ENCODE measurements at regions not wholly inside any gene's neighbourhood (a gene's known extent, or its start where the extent isn't known, plus 50 kb on each side); places are given as distances from the start of the nearest gene placed in this dataset.

GRCh38 chr2:14978845-14979244, 346.3 kb downstream of the LRATD1 start:
- Histone ChIP-seq H3K4me1 (ENCODE audit: control insufficient read depth in 5 of 5, insufficient read depth in 5 of 5, low read length in 5 of 5) (peaks cover 0 to 29% (median 0%) of the 10 kb centered on the region in 5 donors), H3K9me3 (ENCODE audit: control insufficient read depth in 4 of 4, insufficient read depth in 3 of 4, low read length in 3 of 4) (peaks cover 0 to 2% (median 0%) of the 10 kb centered on the region in 4 donors), H3K27me3 (ENCODE audit: control insufficient read depth in 3 of 3, insufficient read depth in 3 of 3, low read length in 2 of 3) (peaks cover 0 to 3% (median 0%) of the 10 kb centered on the region in 3 donors), H3K4me3 (no peak overlapping the region), H3K36me3 (ENCODE audit: control insufficient read depth in 4 of 4, insufficient read depth in 4 of 4, low read length in 4 of 4) (no peaks in the 10 kb centered on the region), H3K27ac (ENCODE audit: low read depth in 1 of 2, low read length in 1 of 2) (no peak overlapping the region), H3K9ac (ENCODE audit: insufficient read depth in 1 of 2, low read length in 2 of 2) (no peak overlapping the region)
- WGBS, 2 donors, result 80 to 92% methylated on average over 2 of the region's 2 CpGs
- DNase-seq (no peak), ATAC-seq (ENCODE audit: insufficient read depth, low FRiP score) (no peak)
- TF ChIP-seq, protein P1, sequence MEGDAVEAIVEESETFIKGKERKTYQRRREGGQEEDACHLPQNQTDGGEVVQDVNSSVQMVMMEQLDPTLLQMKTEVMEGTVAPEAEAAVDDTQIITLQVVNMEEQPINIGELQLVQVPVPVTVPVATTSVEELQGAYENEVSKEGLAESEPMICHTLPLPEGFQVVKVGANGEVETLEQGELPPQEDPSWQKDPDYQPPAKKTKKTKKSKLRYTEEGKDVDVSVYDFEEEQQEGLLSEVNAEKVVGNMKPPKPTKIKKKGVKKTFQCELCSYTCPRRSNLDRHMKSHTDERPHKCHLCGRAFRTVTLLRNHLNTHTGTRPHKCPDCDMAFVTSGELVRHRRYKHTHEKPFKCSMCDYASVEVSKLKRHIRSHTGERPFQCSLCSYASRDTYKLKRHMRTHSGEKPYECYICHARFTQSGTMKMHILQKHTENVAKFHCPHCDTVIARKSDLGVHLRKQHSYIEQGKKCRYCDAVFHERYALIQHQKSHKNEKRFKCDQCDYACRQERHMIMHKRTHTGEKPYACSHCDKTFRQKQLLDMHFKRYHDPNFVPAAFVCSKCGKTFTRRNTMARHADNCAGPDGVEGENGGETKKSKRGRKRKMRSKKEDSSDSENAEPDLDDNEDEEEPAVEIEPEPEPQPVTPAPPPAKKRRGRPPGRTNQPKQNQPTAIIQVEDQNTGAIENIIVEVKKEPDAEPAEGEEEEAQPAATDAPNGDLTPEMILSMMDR (IDR thresholded peaks at IDR 0.05; ENCODE audit: control extremely low read depth, extremely low read depth), result no peak

- no peak overlapping the region for H3K27ac ChIP-seq (ENCODE audit: low read depth in 1 of 2, low read length in 1 of 2)
- no peak overlapping the region for H3K4me3 ChIP-seq
- ATAC-seq (ENCODE audit: insufficient read depth, low FRiP score), result no peak
- peaks cover 0 to 4% (median 0%) of the 10 kb centered on the region in 4 donors for H3K9me3 ChIP-seq (ENCODE audit: control insufficient read depth in 4 of 4, insufficient read depth in 3 of 4, low read length in 3 of 4)
- DNase-seq, result no peak
- WGBS, 2 donors, result 74 to 77% methylated on average over 4 of the region's 4 CpGs
- no peaks in the 10 kb centered on the region for H3K36me3 ChIP-seq (ENCODE audit: control insufficient read depth in 4 of 4, insufficient read depth in 4 of 4, low read length in 4 of 4)
- peaks cover 0 to 12% (median 0%) of the 10 kb centered on the region in 5 donors for H3K4me1 ChIP-seq (ENCODE audit: control insufficient read depth in 5 of 5, insufficient read depth in 5 of 5, low read length in 5 of 5)
- H3K27me3 ChIP-seq (ENCODE audit: control insufficient read depth in 3 of 3, insufficient read depth in 3 of 3, low read length in 2 of 3), result peaks cover 0 to 3% (median 0%) of the 10 kb centered on the region in 3 donors
- H3K9ac ChIP-seq (ENCODE audit: insufficient read depth in 1 of 2, low read length in 2 of 2), result no peak overlapping the region
- TF ChIP-seq, protein P1 (IDR thresholded peaks at IDR 0.05; ENCODE audit: control extremely low read depth, extremely low read depth), result no peak
Measured at GRCh38 chr2:14982790-14983189, 350.3 kb downstream of the LRATD1 start.

DNA sequence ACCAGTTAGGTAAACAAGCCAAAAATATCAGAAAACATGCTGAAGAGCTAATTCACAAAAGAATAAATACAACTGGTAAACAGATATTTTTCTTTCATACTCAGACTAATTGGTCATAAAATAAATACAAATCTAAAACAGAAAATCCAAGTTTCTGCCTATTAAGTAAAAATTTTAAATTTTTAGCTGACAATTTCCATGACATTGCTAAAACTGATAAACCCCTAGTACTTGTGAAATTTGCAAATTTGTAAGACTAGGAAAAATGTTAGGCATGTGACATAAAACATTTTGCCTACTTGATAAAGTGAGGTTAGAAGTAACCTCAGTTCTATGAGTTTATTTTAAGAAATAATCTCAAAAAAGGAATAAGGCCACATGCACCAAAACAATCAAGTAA, 356.1 kb downstream of the LRATD1 start:
- H3K36me3 ChIP-seq (ENCODE audit: control insufficient read depth in 4 of 4, insufficient read depth in 4 of 4, low read length in 4 of 4), result no peaks in the 10 kb centered on the region
- ATAC-seq (ENCODE audit: insufficient read depth, low FRiP score), result no peak

More for the DNA sequence above, 356.1 kb downstream of the LRATD1 start:
- Histone ChIP-seq H3K4me1 (ENCODE audit: control insufficient read depth in 5 of 5, insufficient read depth in 5 of 5, low read length in 5 of 5) (no peaks in the 10 kb centered on the region), H3K27me3 (ENCODE audit: control insufficient read depth in 3 of 3, insufficient read depth in 3 of 3, low read length in 2 of 3) (no peaks in the 10 kb centered on the region), H3K9me3 (ENCODE audit: control insufficient read depth in 4 of 4, insufficient read depth in 3 of 4, low read length in 3 of 4) (peaks cover 0 to 5% (median 0%) of the 10 kb centered on the region in 4 donors), H3K4me3 (no peak overlapping the region), H3K27ac (ENCODE audit: low read depth in 1 of 2, low read length in 1 of 2) (no peak overlapping the region), H3K9ac (ENCODE audit: insufficient read depth in 1 of 2, low read length in 2 of 2) (no peak overlapping the region)
- TF ChIP-seq, protein P1 (IDR thresholded peaks at IDR 0.05; ENCODE audit: control extremely low read depth, extremely low read depth), result no peak
- no peak for DNase-seq

All from lung (tissue), 11 donors.